Psoas muscle (tissue), 7 donors: ENCODE measurements at regions not wholly inside any gene's neighbourhood (a gene's known extent, or its start where the extent isn't known, plus 50 kb on each side); places are given as distances from the start of the nearest gene placed in this dataset.

ENCODE experiments used
- ATAC-seq, 4 donors: fragments of 200-7000 bp; cut with Tn5 transposase; one replicate each; pipeline ENCODE4 v1.9.1; 2020; ENCODE audit warnings: moderate library complexity in 3 of 4, mild to moderate bottlenecking in 2 of 4
- DNase-seq, 2 donors: peaks; one replicate each; pipeline ENCODE4 v3.0.0-alpha.2; 2020
- H3K27ac ChIP-seq: fragments of 200-600 bp; one replicate; pipeline ENCODE4 v1.8.0; 2022
- H3K27me3 ChIP-seq, 3 donors: fragments of 200-600 bp in 1 of 3; one replicate each; pipeline versions ENCODE4 v1.6.1 to v1.8.0; 2013 to 2022; ENCODE audit warnings: low read length in 2 of 3, mild to moderate bottlenecking in 2 of 3, moderate library complexity in 1 of 3; ENCODE audit not compliant: insufficient read depth in 3 of 3
- H3K36me3 ChIP-seq, 2 donors: fragments of 200-600 bp in 1 of 2; one replicate each; pipeline versions ENCODE4 v1.6.1 to v1.8.0; 2013 to 2022; ENCODE audit warnings: low read depth in 1 of 2, mild to moderate bottlenecking in 1 of 2, moderate library complexity in 1 of 2; ENCODE audit not compliant: insufficient read depth in 1 of 2
- H3K4me1 ChIP-seq: fragments of 200-600 bp; one replicate; pipeline ENCODE4 v1.8.0; 2022
- H3K4me3 ChIP-seq: fragments of 200-600 bp; one replicate; pipeline ENCODE4 v1.8.0; 2022; ENCODE audit warnings: mild to moderate bottlenecking
- H3K9me3 ChIP-seq: fragments of 200-600 bp; one replicate; pipeline ENCODE4 v1.8.0; 2022
- WGBS, 3 donors: extraction: QIAGEN DNeasy Blood & Tissue Kit; methylation state at CpG; one replicate each; pipeline versions ENCODE4 v1.1.6 to v1.1.7; 2013; 5-methylcytosine and 5-hydroxymethylcytosine counted together
- intact Hi-C, 2 donors: fragments of 100-400 bp; cut with DNase I; formaldehyde crosslinking; loops; one replicate each; pipeline versions ENCODE4 v1.11.0 to v1.14.2; 2022
- TF ChIP-seq, protein P1 (sequence below): fragments of 200-600 bp; IDR thresholded peaks from one replicate; pipeline ENCODE4 v1.8.0; 2022; ENCODE audit warnings: antibody characterized with exemption
- donor health status: healthy with polysubstance abuse.
- donor health status: DM: no; HTN: no; CAD: no; lungs with moderate emphysema.
- donor health status: Bipolar disorder and iron deficiency.
- donor health status: healthy.
- donor health status: DM: yes; HTN: yes; CAD: no.
- donor health status: DM: no; HTN: no; CAD: no.
- donor health status: DM: yes; HTN: yes; CAD: no.

DNA sequence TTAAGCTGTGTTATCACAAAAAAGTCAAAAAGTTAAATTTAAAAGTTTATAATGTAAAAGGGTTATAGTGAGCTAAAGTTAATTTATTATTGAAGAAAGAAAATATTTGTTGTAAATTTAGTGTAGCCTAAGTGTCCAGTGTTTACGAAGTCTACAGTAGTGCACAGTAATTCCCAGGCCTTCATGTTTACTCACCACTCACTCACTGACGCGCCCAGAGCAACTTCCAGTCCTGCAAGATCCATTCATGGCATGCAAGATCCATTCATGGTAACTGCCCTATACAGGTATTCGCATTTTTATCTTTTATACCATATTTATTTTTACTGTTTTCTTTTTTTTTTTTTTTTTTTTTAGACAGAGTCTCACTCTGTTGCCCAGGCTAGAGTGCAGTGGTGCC lies 69.5 kb downstream of the TPRA1 start:
- DNase-seq (no peak), ATAC-seq (no peak)
- WGBS, 3 donors = 90 to 93% (median 92%) methylated on average over 4 of the region's 4 CpGs
- Histone ChIP-seq H3K4me1 (no peaks in the 10 kb centered on the region), H3K27me3 (peaks cover 0 to 15% (median 0%) of the 10 kb centered on the region in 3 donors), H3K9me3 (peaks cover 8% of the 10 kb centered on the region), H3K36me3 (no peaks in the 10 kb centered on the region), H3K27ac (no peak overlapping the region), H3K4me3 (no peak overlapping the region)
- intact Hi-C loops = no loop called here
- TF ChIP-seq, protein P1, sequence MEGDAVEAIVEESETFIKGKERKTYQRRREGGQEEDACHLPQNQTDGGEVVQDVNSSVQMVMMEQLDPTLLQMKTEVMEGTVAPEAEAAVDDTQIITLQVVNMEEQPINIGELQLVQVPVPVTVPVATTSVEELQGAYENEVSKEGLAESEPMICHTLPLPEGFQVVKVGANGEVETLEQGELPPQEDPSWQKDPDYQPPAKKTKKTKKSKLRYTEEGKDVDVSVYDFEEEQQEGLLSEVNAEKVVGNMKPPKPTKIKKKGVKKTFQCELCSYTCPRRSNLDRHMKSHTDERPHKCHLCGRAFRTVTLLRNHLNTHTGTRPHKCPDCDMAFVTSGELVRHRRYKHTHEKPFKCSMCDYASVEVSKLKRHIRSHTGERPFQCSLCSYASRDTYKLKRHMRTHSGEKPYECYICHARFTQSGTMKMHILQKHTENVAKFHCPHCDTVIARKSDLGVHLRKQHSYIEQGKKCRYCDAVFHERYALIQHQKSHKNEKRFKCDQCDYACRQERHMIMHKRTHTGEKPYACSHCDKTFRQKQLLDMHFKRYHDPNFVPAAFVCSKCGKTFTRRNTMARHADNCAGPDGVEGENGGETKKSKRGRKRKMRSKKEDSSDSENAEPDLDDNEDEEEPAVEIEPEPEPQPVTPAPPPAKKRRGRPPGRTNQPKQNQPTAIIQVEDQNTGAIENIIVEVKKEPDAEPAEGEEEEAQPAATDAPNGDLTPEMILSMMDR = no peak

DNA sequence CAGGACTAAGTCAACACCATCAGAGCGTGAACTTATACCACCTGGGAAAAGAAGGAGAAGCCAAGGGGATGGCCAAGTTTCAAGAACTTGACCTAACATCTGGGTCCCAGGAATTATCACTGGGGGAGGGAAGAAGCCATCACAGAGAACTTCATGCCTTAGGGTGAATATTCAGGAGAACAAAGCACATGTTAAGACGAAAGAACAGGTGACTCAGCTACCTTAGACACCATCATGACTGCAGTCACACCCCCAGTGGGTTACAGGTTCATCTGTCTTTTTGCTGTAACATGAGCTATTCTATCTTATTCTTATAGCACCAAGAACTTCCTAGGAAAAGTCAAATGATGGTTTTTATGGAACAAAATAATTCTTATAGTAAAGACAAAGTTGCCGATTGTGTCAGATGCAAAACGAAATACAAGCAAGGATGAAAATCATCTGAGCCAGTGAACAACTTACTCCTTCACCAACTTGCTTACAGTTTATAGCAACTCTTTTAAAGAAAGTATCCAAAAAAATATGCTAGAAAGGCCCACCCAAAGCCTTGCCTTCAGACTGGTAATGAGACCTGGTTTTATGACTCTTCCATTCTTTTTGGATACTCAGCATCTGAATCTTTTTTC lies 72.0 kb downstream of the TPRA1 start:
- DNase-seq = no peak
- ATAC-seq = no peak
- no peak overlapping the region for H3K27ac ChIP-seq
- intact Hi-C loops = no loop called here
- H3K4me3 ChIP-seq = no peak overlapping the region
- no peaks in the 10 kb centered on the region for H3K4me1 ChIP-seq
- H3K9me3 ChIP-seq = peaks cover 8% of the 10 kb centered on the region
- TF ChIP-seq, protein P1 = no peak
- no peaks in the 10 kb centered on the region for H3K27me3 ChIP-seq
- H3K36me3 ChIP-seq = no peaks in the 10 kb centered on the region
- WGBS, 3 donors = 86 to 89% (median 88%) methylated on average over 4 of the region's 4 CpGs

GRCh38 chr3:127512256-127512655 lies 78.3 kb downstream of the TPRA1 start:
- no peak overlapping the region for H3K4me3 ChIP-seq
- no peaks in the 10 kb centered on the region for H3K36me3 ChIP-seq
- H3K4me1 ChIP-seq = no peaks in the 10 kb centered on the region
- 36 to 47% (median 40%) methylated on average over 3 of the region's 3 CpGs for WGBS, 3 donors
- H3K9me3 ChIP-seq = no peaks in the 10 kb centered on the region
- no peak overlapping the region for H3K27ac ChIP-seq
- TF ChIP-seq, protein P1 = no peak
- intact Hi-C loops = no loop called here
- no peaks in the 10 kb centered on the region for H3K27me3 ChIP-seq
- DNase-seq = no peak
- ATAC-seq = no peak

- Histone ChIP-seq H3K4me1 (no peaks in the 10 kb centered on the region), H3K27ac (no peak overlapping the region), H3K4me3 (no peak overlapping the region), H3K27me3 (no peaks in the 10 kb centered on the region), H3K36me3 (no peaks in the 10 kb centered on the region), H3K9me3 (peaks cover 5% of the 10 kb centered on the region)
- intact Hi-C loops = no loop called here
- TF ChIP-seq, protein P1 = no peak
- 83 to 89% (median 85%) methylated on average over 1 of the region's 1 CpG for WGBS, 3 donors
- DNase-seq (no peak), ATAC-seq (no peak)
Observed at GRCh38 chr3:127501177-127501576, 89.4 kb downstream of the TPRA1 start.

GRCh38 chr3:127497676-127498075 lies 92.9 kb downstream of the TPRA1 start:
- Histone ChIP-seq H3K27me3 (no peaks in the 10 kb centered on the region), H3K4me1 (no peaks in the 10 kb centered on the region), H3K9me3 (peaks cover 5% of the 10 kb centered on the region), H3K4me3 (no peak overlapping the region), H3K27ac (no peak overlapping the region), H3K36me3 (no peaks in the 10 kb centered on the region)
- intact Hi-C loops = no loop called here
- no peak for DNase-seq
- 41 to 55% (median 53%) methylated on average over 2 of the region's 2 CpGs for WGBS, 3 donors
- TF ChIP-seq, protein P1 = no peak
- no peak for ATAC-seq
